GM10248 (cell line): ENCODE measurements at regions not wholly inside any gene's neighbourhood (a gene's known extent, or its start where the extent isn't known, plus 50 kb on each side); places are given as distances from the start of the nearest gene placed in this dataset.
"Not testable (repeated sequence)": the region's sequence is repeated elsewhere in the genome, so short reads cannot be mapped to it uniquely, and the experiment has no call there.

Experiments
- CTCF ChIA-PET: fragments of 300-600 bp; sonication (Branson Sonifier 250); formaldehyde crosslinking; extraction: SDS; loops from one replicate; lab custom pipeline; 2021; ENCODE audit warnings: antibody characterized with exemption; lab: Yijun Ruan, JAX
- POLR2A ChIA-PET: fragments of 350-650 bp; sonication (Branson Sonifier 250); formaldehyde crosslinking; extraction: SDS; loops from one replicate; lab custom pipeline; 2020; ENCODE audit warnings: antibody characterized with exemption; lab: Yijun Ruan, JAX
- DNase-seq: peaks from one replicate; pipeline ENCODE4 v3.0.0; 2012; ENCODE audit errors: extremely low spot score
- TF ChIP-seq, protein P1 (sequence below): IDR thresholded peaks from 2 replicates; pipeline ENCODE4 v1.5.1; 2012; ENCODE audit warnings: mild to moderate bottlenecking, low read depth; ENCODE audit errors: extremely low read depth, missing control alignments, control extremely low read depth

DNA sequence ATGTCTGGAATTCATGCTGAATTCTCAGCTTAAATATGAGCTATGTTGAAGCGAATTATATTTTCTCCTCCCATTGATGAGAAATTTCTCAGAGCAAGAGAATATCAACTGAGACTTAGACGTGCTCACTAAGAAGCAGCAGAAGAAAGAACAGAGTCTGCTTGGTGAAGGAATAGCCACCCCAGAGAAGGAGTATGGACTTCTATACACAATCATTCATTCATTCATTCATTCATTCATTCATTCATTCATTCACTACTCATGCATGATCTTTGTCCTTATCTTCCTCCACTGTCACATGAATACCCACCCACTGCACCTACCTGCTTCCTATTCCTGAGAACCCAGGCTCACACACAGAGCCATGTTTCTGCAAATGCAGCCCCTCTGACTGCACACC is 206.6 kb downstream of the DEPDC1B start:
- CTCF ChIA-PET = interaction anchor here (2.1 kb wide), 1 partner anchor 16 kb away, joined by 5 read pairs; no protein-coding TSS in a partner anchor
- DNase-seq = no peak
- TF ChIP-seq, protein P1, sequence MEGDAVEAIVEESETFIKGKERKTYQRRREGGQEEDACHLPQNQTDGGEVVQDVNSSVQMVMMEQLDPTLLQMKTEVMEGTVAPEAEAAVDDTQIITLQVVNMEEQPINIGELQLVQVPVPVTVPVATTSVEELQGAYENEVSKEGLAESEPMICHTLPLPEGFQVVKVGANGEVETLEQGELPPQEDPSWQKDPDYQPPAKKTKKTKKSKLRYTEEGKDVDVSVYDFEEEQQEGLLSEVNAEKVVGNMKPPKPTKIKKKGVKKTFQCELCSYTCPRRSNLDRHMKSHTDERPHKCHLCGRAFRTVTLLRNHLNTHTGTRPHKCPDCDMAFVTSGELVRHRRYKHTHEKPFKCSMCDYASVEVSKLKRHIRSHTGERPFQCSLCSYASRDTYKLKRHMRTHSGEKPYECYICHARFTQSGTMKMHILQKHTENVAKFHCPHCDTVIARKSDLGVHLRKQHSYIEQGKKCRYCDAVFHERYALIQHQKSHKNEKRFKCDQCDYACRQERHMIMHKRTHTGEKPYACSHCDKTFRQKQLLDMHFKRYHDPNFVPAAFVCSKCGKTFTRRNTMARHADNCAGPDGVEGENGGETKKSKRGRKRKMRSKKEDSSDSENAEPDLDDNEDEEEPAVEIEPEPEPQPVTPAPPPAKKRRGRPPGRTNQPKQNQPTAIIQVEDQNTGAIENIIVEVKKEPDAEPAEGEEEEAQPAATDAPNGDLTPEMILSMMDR = no peak
- POLR2A ChIA-PET = no interaction called here

DNA sequence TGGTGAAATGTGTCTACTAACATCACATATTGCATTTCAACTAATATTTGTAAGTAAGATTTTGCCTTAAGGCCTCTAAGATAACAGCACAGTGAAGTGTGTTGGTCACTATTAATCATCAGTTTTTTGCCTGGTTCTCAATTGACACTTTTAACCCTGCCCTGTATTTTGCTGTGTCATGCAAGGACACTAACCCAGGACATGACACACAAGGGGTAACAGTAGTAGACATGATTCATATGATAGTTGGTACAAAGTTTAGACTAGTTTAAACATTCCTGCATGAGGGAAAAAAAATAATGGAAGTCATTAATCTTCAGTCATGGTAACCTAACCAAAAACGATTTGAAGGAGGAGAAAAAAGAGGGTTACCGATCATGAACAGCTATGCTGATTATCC is 207.0 kb downstream of the DEPDC1B start:
- POLR2A ChIA-PET = no interaction called here
- DNase-seq = no peak
- TF ChIP-seq, protein P1 = no peak
- CTCF ChIA-PET = interaction anchor here (2.1 kb wide), 1 partner anchor 15 kb away, joined by 5 read pairs; no protein-coding TSS in a partner anchor

DNA sequence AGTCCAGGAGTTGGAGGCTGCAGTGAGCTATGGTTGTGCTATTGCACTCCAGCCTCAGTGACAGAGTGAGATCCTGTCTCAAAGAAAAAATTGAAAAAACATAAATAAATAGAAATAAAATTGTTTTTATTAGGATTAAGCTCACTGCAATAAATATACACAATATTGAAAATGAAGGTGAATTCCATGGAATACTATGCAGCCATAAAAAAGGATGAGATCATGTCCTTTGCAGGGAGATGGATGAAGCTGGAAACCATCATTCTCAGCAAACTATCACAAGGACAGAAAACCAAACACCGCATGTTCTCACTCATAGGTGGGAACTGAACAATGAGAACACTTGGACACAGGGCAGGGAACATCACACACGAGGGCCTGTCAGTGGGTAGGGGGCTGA is 207.6 kb downstream of the DEPDC1B start:
- DNase-seq, POLR2A ChIA-PET: not testable (repeated sequence)
- CTCF ChIA-PET = interaction anchor here (2.1 kb wide), 1 partner anchor 15 kb away, joined by 5 read pairs; no protein-coding TSS in a partner anchor

DNA sequence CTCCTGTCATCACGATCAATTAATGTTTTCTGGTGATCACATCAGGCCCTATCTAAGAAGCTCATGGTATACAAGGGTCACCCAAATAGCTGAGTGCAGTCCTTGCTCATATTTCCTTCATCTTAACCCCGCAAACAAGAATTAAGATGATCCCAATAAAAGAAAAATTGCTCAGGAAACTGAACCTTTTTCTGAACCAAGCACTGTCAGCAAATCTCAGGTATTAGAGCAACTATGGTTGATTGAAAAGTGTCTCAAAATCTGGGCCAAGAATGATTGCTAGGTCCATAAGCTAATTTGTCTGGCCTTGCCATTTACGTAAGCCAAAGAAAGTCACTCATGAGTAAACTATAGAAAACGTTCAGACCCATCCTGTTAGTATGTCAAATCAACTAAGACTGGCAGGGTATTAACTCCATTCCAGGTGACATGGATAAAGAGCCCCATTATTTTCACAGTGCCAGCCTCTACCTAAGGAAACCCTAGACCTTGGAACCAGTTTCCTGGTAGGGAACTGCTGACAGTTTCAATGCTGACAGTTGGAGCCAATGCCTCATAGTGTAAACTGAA is 209.3 kb downstream of the DEPDC1B start:
- CTCF ChIA-PET = interaction anchor here (1.7 kb wide), 1 partner anchor 8 kb away, joined by 5 read pairs; no protein-coding TSS in a partner anchor
- POLR2A ChIA-PET = no interaction called here
- DNase-seq = no peak

DNA sequence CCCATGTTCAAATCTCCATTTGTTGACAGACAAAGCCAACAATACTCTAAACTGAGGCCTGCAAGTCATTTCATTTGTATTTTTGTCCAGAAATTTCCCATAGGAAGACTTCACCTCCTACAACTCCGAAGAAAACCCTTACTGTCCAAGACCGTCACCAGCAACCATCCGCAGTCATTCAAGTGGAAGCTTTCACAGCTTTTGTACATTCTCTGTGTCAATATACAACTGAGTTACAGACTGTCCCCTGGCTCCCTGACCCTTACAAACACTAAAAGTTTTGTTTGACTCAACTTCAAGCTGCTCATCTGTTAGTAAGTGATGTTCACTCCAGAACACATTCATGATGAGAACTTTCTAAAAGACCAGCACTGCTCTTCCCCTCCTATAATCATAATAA is 210.1 kb downstream of the DEPDC1B start:
- CTCF ChIA-PET = interaction anchor here (1.7 kb wide), 1 partner anchor 9 kb away, joined by 5 read pairs; no protein-coding TSS in a partner anchor

More for the DNA sequence above, 209.3 kb downstream of the DEPDC1B start:
- TF ChIP-seq, protein P1 = no peak

DNA sequence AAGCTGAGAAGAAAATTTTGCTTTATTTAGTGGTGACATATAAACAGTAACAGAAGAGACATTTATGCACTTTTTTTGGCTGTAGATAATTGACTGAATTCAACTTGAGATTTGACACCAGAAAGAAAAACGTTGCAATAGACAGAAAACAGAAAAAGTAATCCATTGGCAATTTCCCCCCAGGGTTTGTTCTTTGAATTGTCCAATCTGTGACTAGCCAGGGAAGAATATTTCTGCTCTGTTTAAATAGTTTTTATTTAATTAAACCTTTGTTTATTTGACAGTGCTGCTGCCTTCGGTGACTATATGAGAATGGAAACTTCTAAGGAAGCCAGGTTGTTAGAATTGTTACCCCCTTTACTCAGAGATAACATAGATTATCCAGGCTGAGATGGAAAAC is 210.6 kb downstream of the DEPDC1B start:
- CTCF ChIA-PET = interaction anchor here (1.7 kb wide), 1 partner anchor 9 kb away, joined by 5 read pairs; no protein-coding TSS in a partner anchor
- DNase-seq = no peak
- POLR2A ChIA-PET = no interaction called here
- TF ChIP-seq, protein P1 = no peak

More for the DNA sequence above, 210.1 kb downstream of the DEPDC1B start:
- TF ChIP-seq, protein P1 = no peak
- no peak for DNase-seq
- POLR2A ChIA-PET = no interaction called here

DNA sequence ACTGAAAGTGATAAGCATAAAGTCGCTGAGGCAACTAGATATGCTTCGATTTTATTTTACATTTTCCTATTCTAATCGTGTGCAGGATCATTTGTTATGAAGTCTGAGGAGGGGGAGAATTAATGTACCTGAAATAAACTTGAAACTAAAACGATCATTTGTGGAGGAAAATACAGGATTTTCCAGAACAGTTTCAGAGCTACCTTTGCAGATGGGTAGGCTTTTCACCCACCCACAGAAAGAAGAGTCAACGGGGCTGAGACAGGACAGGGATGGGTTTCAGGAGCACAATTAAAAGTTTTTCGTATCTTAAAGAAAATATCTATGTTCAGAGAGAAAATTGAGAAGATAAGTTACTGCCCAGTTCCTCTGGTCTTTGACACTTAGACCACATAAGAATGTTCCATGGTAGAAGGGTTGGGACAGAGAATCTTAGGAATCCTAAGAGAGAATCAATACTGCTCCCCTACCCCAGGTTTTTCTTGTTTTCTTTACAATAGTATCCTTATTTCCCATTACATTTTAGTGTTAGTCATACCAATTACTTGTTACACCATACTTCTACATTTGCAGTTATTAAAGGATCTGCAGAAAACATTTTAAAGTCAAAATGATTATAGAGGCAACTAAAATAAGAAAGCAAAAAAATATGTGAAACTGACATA is 211.4 kb downstream of the DEPDC1B start:
- CTCF ChIA-PET = interaction anchor here (0.6 to 1.3 kb wide), 5 partner anchors 9 to 24 kb away, joined by 3 to 6 read pairs (median 5); no protein-coding TSS in a partner anchor
- TF ChIP-seq, protein P1 = no peak
- POLR2A ChIA-PET = no interaction called here
- no peak for DNase-seq
